IPS-18a (cell line): ENCODE measurements at regions not wholly inside any gene's neighbourhood (a gene's known extent, or its start where the extent isn't known, plus 50 kb on each side); places are given as distances from the start of the nearest gene placed in this dataset.

Experiments used
- H3K27ac ChIP-seq: one replicate; pipeline ENCODE4 v1.5.1; 2013; ENCODE audit warnings: low read length
- H3K27me3 ChIP-seq: one replicate; pipeline ENCODE4 v1.6.1; 2013; ENCODE audit warnings: mild to moderate bottlenecking, low read length; ENCODE audit not compliant: control insufficient read depth, insufficient read depth
- H3K36me3 ChIP-seq: one replicate; pipeline ENCODE4 v1.6.1; 2013; ENCODE audit warnings: low read depth, low read length; ENCODE audit not compliant: control insufficient read depth
- H3K4me1 ChIP-seq: one replicate; pipeline ENCODE4 v1.6.1; 2013; ENCODE audit warnings: low read depth, low read length; ENCODE audit not compliant: control insufficient read depth
- H3K4me3 ChIP-seq: one replicate; pipeline ENCODE4 v1.5.1; 2013; ENCODE audit warnings: low read length
- H3K9ac ChIP-seq: one replicate; pipeline ENCODE4 v1.6.1; 2013; ENCODE audit warnings: mild to moderate bottlenecking, low read length, moderate library complexity
- H3K9me3 ChIP-seq: one replicate; pipeline ENCODE4 v1.6.1; 2013; ENCODE audit warnings: low read depth, low read length; ENCODE audit not compliant: control insufficient read depth

- no peaks in the 10 kb centered on the region for H3K36me3 ChIP-seq
- H3K9ac ChIP-seq = no peak overlapping the region
- no peak overlapping the region for H3K27ac ChIP-seq
- H3K27me3 ChIP-seq = no peaks in the 10 kb centered on the region
- H3K4me1 ChIP-seq = peaks cover under 1% of the 10 kb centered on the region
- H3K9me3 ChIP-seq = peaks cover 4% of the 10 kb centered on the region
- no peak overlapping the region for H3K4me3 ChIP-seq
Measured at GRCh38 chr7:13327669-13328068, 640.2 kb downstream of the ARL4A start.

- H3K4me1 ChIP-seq = peaks cover 2% of the 10 kb centered on the region
- no peak overlapping the region for H3K4me3 ChIP-seq
- no peaks in the 10 kb centered on the region for H3K36me3 ChIP-seq
- H3K27ac ChIP-seq = no peak overlapping the region
- H3K27me3 ChIP-seq = no peaks in the 10 kb centered on the region
- H3K9me3 ChIP-seq = no peaks in the 10 kb centered on the region
- H3K9ac ChIP-seq = no peak overlapping the region
Measured at GRCh38 chr7:13333371-13333770, 645.9 kb downstream of the ARL4A start.

GRCh38 chr7:13336227-13336626, 648.8 kb downstream of the ARL4A start:
- no peaks in the 10 kb centered on the region for H3K27me3 ChIP-seq
- H3K4me1 ChIP-seq = peaks cover 3% of the 10 kb centered on the region
- no peak overlapping the region for H3K27ac ChIP-seq
- H3K9me3 ChIP-seq = no peaks in the 10 kb centered on the region
- no peaks in the 10 kb centered on the region for H3K36me3 ChIP-seq
- H3K4me3 ChIP-seq = no peak overlapping the region
- H3K9ac ChIP-seq = no peak overlapping the region

- Histone ChIP-seq H3K27me3 (no peaks in the 10 kb centered on the region), H3K36me3 (no peaks in the 10 kb centered on the region), H3K4me3 (no peak overlapping the region), H3K9ac (no peak overlapping the region), H3K9me3 (no peaks in the 10 kb centered on the region), H3K4me1 (no peaks in the 10 kb centered on the region), H3K27ac (no peak overlapping the region)
Measured at GRCh38 chr7:13352677-13353076, 636.8 kb downstream of the ETV1 start.

GRCh38 chr7:13359656-13360055, 629.8 kb downstream of the ETV1 start:
- H3K4me3 ChIP-seq = no peak overlapping the region
- H3K27me3 ChIP-seq = no peaks in the 10 kb centered on the region
- no peak overlapping the region for H3K27ac ChIP-seq
- H3K4me1 ChIP-seq = no peaks in the 10 kb centered on the region
- H3K9ac ChIP-seq = no peak overlapping the region
- no peaks in the 10 kb centered on the region for H3K9me3 ChIP-seq
- no peaks in the 10 kb centered on the region for H3K36me3 ChIP-seq

- no peak overlapping the region for H3K4me3 ChIP-seq
- no peak overlapping the region for H3K9ac ChIP-seq
- H3K27me3 ChIP-seq = no peaks in the 10 kb centered on the region
- H3K36me3 ChIP-seq = no peaks in the 10 kb centered on the region
- H3K9me3 ChIP-seq = no peaks in the 10 kb centered on the region
- no peak overlapping the region for H3K27ac ChIP-seq
- H3K4me1 ChIP-seq = no peaks in the 10 kb centered on the region
Measured at GRCh38 chr7:13386741-13387140, 602.7 kb downstream of the ETV1 start.

GRCh38 chr7:13407911-13408310, 581.6 kb downstream of the ETV1 start:
- no peaks in the 10 kb centered on the region for H3K36me3 ChIP-seq
- H3K9me3 ChIP-seq = no peaks in the 10 kb centered on the region
- H3K4me1 ChIP-seq = no peaks in the 10 kb centered on the region
- H3K9ac ChIP-seq = no peak overlapping the region
- H3K4me3 ChIP-seq = no peak overlapping the region
- no peaks in the 10 kb centered on the region for H3K27me3 ChIP-seq
- H3K27ac ChIP-seq = no peak overlapping the region

GRCh38 chr7:13411151-13411550, 578.3 kb downstream of the ETV1 start:
- Histone ChIP-seq H3K36me3 (no peaks in the 10 kb centered on the region), H3K9me3 (no peaks in the 10 kb centered on the region), H3K4me3 (no peak overlapping the region), H3K9ac (no peak overlapping the region), H3K27me3 (no peaks in the 10 kb centered on the region), H3K27ac (no peak overlapping the region), H3K4me1 (no peaks in the 10 kb centered on the region)

GRCh38 chr7:13411636-13412035, 577.8 kb downstream of the ETV1 start:
- Histone ChIP-seq H3K27me3 (no peaks in the 10 kb centered on the region), H3K4me1 (no peaks in the 10 kb centered on the region), H3K36me3 (no peaks in the 10 kb centered on the region), H3K9me3 (no peaks in the 10 kb centered on the region), H3K9ac (no peak overlapping the region), H3K27ac (no peak overlapping the region), H3K4me3 (no peak overlapping the region)

GRCh38 chr7:13414181-13414580, 575.3 kb downstream of the ETV1 start:
- H3K27ac ChIP-seq = no peak overlapping the region
- H3K27me3 ChIP-seq = no peaks in the 10 kb centered on the region
- no peak overlapping the region for H3K9ac ChIP-seq
- no peak overlapping the region for H3K4me3 ChIP-seq
- H3K9me3 ChIP-seq = no peaks in the 10 kb centered on the region
- no peaks in the 10 kb centered on the region for H3K36me3 ChIP-seq
- no peaks in the 10 kb centered on the region for H3K4me1 ChIP-seq

GRCh38 chr7:13414661-13415107, 574.8 kb downstream of the ETV1 start:
- no peaks in the 10 kb centered on the region for H3K36me3 ChIP-seq
- H3K9me3 ChIP-seq = no peaks in the 10 kb centered on the region
- H3K27me3 ChIP-seq = no peaks in the 10 kb centered on the region
- no peak overlapping the region for H3K27ac ChIP-seq
- H3K4me3 ChIP-seq = no peak overlapping the region
- H3K9ac ChIP-seq = no peak overlapping the region
- H3K4me1 ChIP-seq = no peaks in the 10 kb centered on the region

GRCh38 chr7:13416071-13416470, 573.4 kb downstream of the ETV1 start:
- H3K9me3 ChIP-seq = no peaks in the 10 kb centered on the region
- H3K4me3 ChIP-seq = no peak overlapping the region

More at GRCh38 chr7:13416071-13416470, 573.4 kb downstream of the ETV1 start:
- no peak overlapping the region for H3K27ac ChIP-seq
- no peaks in the 10 kb centered on the region for H3K27me3 ChIP-seq
- H3K36me3 ChIP-seq = no peaks in the 10 kb centered on the region
- no peak overlapping the region for H3K9ac ChIP-seq
- no peaks in the 10 kb centered on the region for H3K4me1 ChIP-seq
